Gastrocnemius medialis (tissue), 4 donors: ENCODE measurements at regions not wholly inside any gene's neighbourhood (a gene's known extent, or its start where the extent isn't known, plus 50 kb on each side); places are given as distances from the start of the nearest gene placed in this dataset.
"Not testable (repeated sequence)": the region's sequence is repeated elsewhere in the genome, so short reads cannot be mapped to it uniquely, and the experiment has no call there.

Experiments used
- ATAC-seq, 2 donors: fragments of 150-250 bp; one replicate each; pipeline ENCODE4 v1.9.1; 2016
- DNase-seq, 2 donors: peaks; one replicate each; pipeline ENCODE4 v3.0.0-alpha.2; 2019
- H3K27ac ChIP-seq, 4 donors: fragments of 200-600 bp; sonication (generic); 1 replicate in 1 of 4; 2 replicates in 3 of 4; pipeline ENCODE4 v1.5.1; 2016 to 2018; ENCODE audit warnings: mild to moderate bottlenecking in 2 of 4, moderate library complexity in 1 of 4
- H3K27me3 ChIP-seq, 3 donors: fragments of 200-600 bp; sonication (generic) in 2 of 3; 1 replicate in 1 of 3; 2 replicates in 2 of 3; pipeline versions ENCODE4 v1.5.1 to v1.6.0; 2016 to 2019; ENCODE audit warnings: mild to moderate bottlenecking in 1 of 3, moderate library complexity in 1 of 3
- H3K36me3 ChIP-seq, 2 donors: fragments of 200-600 bp; sonication (generic) in 1 of 2; one replicate each; pipeline ENCODE4 v1.5.1; 2017 to 2018
- H3K4me1 ChIP-seq, 2 donors: fragments of 200-600 bp; sonication (generic) in 1 of 2; one replicate each; pipeline ENCODE4 v1.5.1; 2016 to 2017; ENCODE audit warnings: mild to moderate bottlenecking in 2 of 2
- H3K4me3 ChIP-seq, 4 donors: fragments of 200-600 bp; sonication (generic) in 3 of 4; 1 replicate in 1 of 4; 2 replicates in 3 of 4; pipeline ENCODE4 v1.5.1; 2016 to 2019; ENCODE audit warnings: mild to moderate bottlenecking in 2 of 4
- H3K9me3 ChIP-seq, 3 donors: fragments of 200-600 bp; sonication (generic) in 2 of 3; 1 replicate in 1 of 3; 2 replicates in 2 of 3; pipeline ENCODE4 v1.5.1; 2016 to 2019
- POLR2A ChIP-seq, 2 donors: fragments of 450-650 bp; IDR thresholded peaks; one replicate each; pipeline ENCODE4 v1.6.1; 2017; ENCODE audit warnings: antibody characterized with exemption in 2 of 2, mild to moderate bottlenecking in 2 of 2, moderate library complexity in 2 of 2
- in situ Hi-C, 4 donors: fragments of 200-750 bp; cut with MboI; loops; one replicate each; pipeline versions ENCODE4 v1.15.0 to v1.8.0; 2017; ENCODE audit warnings: low sequenced_read_pairs in 4 of 4
- intact Hi-C: fragments of 100-400 bp; cut with DNase I; formaldehyde crosslinking; loops from one replicate; pipeline ENCODE4 v1.15.1; 2023; ENCODE audit warnings: low total_unique reads
- TF ChIP-seq, protein P1 (sequence below), 5 experiments: fragments of 450-650 bp in 3 of 5; fragments of 200-600 bp in 2 of 5; sonication (generic) in 2 of 5; IDR thresholded peaks in 4 of 5; conservative IDR thresholded peaks in 1 of 5; 1 replicate in 4 of 5; 2 replicates in 1 of 5; pipeline ENCODE4 v1.5.1; 2016 to 2019; ENCODE audit warnings: antibody characterized with exemption in 5 of 5, mild to moderate bottlenecking in 3 of 5, moderate library complexity in 3 of 5

DNA sequence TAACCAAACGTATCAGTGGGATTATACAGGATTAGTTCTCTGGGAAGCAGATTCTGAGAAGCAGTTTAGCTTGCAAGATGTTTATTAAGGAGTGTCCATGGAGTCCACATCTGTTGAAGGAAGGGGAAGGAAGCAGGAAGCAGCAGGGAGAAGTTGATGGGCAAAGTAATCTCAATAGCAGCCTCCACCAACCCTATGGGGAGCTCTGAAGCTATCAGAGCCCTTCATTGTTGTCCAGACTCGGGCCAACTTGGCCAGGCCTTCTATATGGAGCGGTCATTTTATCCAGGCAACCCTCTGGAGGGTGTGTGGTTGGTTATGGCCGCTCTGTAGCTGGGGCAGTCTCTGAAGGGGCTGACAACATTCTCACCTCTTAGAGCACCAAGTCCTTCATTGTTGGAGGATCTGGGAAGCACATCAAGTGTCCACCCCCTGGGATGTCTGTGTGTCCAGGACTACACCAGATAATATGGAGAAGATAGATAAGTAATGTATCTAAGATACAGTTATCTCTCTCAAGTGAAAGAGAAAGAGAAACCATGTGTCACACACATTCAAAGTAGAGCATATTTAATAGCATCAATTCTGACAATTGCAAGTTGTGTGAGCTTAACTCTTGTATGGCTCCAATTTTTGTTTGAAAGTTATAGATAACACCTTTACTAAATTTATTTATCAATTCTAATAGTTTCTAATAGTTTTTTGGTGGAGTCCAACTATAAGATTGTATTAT is 101.7 kb upstream of the TRIM77 start:
- Histone ChIP-seq H3K27me3 (no peaks in the 10 kb centered on the region), H3K27ac (no peak overlapping the region), H3K4me3 (no peak overlapping the region), H3K4me1 (no peaks in the 10 kb centered on the region), H3K9me3 (no peaks in the 10 kb centered on the region), H3K36me3 (no peaks in the 10 kb centered on the region)
- in situ Hi-C loops, result loop anchor here in 1 of 4 donors (25.0 kb wide), 1 partner anchor 521 kb away; no protein-coding TSS in a partner anchor
- ATAC-seq, result no peak
- DNase-seq, result no peak
- no peak for TF ChIP-seq POLR2A (IDR thresholded peaks at IDR 0.05)
- TF ChIP-seq, protein P1, sequence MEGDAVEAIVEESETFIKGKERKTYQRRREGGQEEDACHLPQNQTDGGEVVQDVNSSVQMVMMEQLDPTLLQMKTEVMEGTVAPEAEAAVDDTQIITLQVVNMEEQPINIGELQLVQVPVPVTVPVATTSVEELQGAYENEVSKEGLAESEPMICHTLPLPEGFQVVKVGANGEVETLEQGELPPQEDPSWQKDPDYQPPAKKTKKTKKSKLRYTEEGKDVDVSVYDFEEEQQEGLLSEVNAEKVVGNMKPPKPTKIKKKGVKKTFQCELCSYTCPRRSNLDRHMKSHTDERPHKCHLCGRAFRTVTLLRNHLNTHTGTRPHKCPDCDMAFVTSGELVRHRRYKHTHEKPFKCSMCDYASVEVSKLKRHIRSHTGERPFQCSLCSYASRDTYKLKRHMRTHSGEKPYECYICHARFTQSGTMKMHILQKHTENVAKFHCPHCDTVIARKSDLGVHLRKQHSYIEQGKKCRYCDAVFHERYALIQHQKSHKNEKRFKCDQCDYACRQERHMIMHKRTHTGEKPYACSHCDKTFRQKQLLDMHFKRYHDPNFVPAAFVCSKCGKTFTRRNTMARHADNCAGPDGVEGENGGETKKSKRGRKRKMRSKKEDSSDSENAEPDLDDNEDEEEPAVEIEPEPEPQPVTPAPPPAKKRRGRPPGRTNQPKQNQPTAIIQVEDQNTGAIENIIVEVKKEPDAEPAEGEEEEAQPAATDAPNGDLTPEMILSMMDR (IDR thresholded peaks at IDR 0.05 in 4 of 5, conservative IDR thresholded peaks at IDR 0.05 in 1 of 5), result no peak
- intact Hi-C loops, result no loop called here

DNA sequence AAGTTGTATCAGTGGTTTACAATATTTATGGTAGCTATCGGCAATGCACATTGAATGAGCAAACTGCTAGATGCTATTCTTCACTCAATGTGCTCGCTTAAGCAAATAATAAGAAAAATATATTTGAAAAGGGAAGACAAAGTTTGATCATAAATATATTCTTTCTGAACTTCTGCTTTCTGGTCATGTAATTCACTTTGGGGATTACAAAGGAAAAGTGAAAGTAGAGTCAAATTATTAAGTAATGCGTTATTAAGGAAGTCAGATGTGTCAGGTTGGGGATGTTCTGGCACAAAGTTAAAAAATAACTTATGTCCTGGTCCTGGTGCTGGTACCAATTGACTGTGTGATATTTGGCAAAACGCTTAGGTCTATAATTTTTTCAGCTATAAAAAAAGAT is 98.0 kb upstream of the TRIM77 start:
- H3K27ac ChIP-seq, result no peak overlapping the region
- no peaks in the 10 kb centered on the region for H3K36me3 ChIP-seq

DNA sequence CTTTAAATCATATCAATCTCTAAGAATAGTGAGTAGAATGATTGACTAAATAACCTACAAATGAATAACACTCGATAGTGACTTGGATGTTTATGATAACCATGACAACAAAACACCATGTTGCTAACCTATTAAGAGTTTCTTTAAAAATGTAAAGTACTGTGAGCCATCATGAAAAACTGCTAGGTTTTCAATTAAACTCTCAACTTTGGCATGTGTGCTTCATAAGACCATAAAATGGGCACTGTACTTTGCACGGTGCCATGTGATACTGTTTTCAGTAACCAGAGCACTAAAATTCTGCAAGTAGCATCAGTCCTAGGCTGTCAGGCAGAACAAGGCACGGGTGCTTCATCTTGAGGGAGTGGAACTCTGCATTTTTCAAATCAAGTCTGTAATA is 96.2 kb upstream of the TRIM77 start:
- Histone ChIP-seq H3K27me3 (no peaks in the 10 kb centered on the region), H3K36me3 (no peaks in the 10 kb centered on the region), H3K9me3 (no peaks in the 10 kb centered on the region), H3K4me1 (no peaks in the 10 kb centered on the region), H3K4me3 (no peak overlapping the region), H3K27ac (no peak overlapping the region)
- no peak for TF ChIP-seq POLR2A (IDR thresholded peaks at IDR 0.05)
- TF ChIP-seq, protein P1 (IDR thresholded peaks at IDR 0.05 in 4 of 5, conservative IDR thresholded peaks at IDR 0.05 in 1 of 5), result no peak
- ATAC-seq (no peak), DNase-seq (no peak)
- intact Hi-C loops, result loop anchor here (5.0 to 10.0 kb wide), 2 partner anchors 279 to 517 kb away; no protein-coding TSS in a partner anchor
- in situ Hi-C loops, result loop anchor here in 1 of 4 donors (25.0 kb wide), 1 partner anchor 527 kb away; no protein-coding TSS in a partner anchor

More for the DNA sequence above, 98.0 kb upstream of the TRIM77 start:
- intact Hi-C loops (loop anchor here (5.0 to 10.0 kb wide), 2 partner anchors 277 to 515 kb away; no protein-coding TSS in a partner anchor), in situ Hi-C loops (loop anchor here in 1 of 4 donors (25.0 kb wide), 1 partner anchor 525 kb away; no protein-coding TSS in a partner anchor)
- Histone ChIP-seq H3K9me3 (no peaks in the 10 kb centered on the region), H3K4me3 (no peak overlapping the region), H3K4me1 (no peaks in the 10 kb centered on the region), H3K27me3 (no peaks in the 10 kb centered on the region)
- no peak for ATAC-seq
- no peak for TF ChIP-seq POLR2A (IDR thresholded peaks at IDR 0.05)
- TF ChIP-seq, protein P1 (IDR thresholded peaks at IDR 0.05 in 4 of 5, conservative IDR thresholded peaks at IDR 0.05 in 1 of 5), result no peak
- no peak for DNase-seq

DNA sequence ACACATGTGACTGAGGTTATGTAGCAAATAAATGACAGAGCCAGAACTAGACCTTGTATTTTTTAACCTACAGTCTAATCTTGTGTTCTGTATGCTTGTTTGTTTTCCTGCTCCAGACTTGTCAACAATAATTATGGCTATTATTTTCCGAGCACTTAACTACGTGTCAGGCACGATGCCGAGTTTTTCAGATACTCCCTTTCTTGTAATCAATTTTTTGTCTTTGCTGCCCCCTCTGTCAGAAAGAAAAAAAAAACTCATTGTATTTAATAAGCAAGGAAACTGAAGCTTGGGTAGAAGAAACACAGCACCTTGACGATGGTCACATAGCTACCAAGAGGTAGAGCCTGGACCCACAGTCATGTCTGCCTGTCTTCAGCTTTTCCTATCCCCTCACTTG is 95.7 kb upstream of the TRIM77 start:
- DNase-seq, H3K36me3 ChIP-seq, ATAC-seq, H3K27ac ChIP-seq, H3K9me3 ChIP-seq, H3K4me3 ChIP-seq, H3K4me1 ChIP-seq, H3K27me3 ChIP-seq: not testable (repeated sequence)
- in situ Hi-C loops (loop anchor here in 1 of 4 donors (25.0 kb wide), 1 partner anchor 527 kb away; no protein-coding TSS in a partner anchor), intact Hi-C loops (loop anchor here (5.0 to 10.0 kb wide), 2 partner anchors 280 to 517 kb away; no protein-coding TSS in a partner anchor)

DNA sequence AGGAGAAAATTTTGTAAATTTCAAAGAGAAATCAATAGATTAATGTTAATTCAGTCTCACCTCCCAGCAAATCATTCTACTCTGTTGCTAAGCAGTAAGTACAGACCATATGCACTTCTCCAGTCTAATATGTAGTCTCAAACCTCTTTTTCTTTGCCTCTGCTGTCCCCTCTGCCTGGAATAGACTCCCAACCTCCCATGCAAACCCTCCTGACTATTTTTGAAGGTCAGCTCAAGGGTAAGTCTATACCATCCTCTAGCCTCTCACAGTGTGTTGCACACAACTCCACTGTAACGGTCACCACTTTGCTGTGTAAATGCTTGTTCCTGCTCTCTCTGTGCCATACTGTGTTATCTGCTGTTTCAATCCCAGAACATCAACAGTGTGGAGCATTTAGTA is 94.5 kb upstream of the TRIM77 start:
- not testable (repeated sequence) for H3K27me3 ChIP-seq, H3K27ac ChIP-seq, H3K4me1 ChIP-seq, ATAC-seq, H3K4me3 ChIP-seq, DNase-seq, H3K9me3 ChIP-seq, H3K36me3 ChIP-seq
- intact Hi-C loops, result loop anchor here (10.0 kb wide), 1 partner anchor 281 kb away; no protein-coding TSS in a partner anchor
- in situ Hi-C loops, result loop anchor here in 1 of 4 donors (25.0 kb wide), 1 partner anchor 528 kb away; no protein-coding TSS in a partner anchor

DNA sequence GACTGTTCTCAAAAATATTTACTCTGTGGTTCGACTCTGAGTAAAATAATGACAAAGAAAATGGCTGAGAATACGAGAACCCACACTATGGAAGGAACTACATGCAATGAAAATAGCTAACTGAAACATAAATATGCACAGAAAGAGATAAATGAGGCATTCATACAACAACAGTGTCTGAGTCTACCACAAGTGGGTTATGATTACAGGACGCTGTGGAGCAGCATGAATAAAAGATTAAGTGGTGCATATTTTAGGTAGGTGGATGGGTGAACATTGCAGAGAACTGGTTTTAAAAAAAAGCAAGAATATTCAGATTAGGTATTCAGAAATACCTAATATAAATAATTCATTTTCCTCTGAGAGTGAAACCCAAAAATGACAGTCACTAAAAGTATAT is 93.9 kb upstream of the TRIM77 start:
- H3K9me3 ChIP-seq, ATAC-seq, H3K36me3 ChIP-seq, H3K27me3 ChIP-seq, H3K27ac ChIP-seq, DNase-seq, H3K4me1 ChIP-seq, H3K4me3 ChIP-seq: not testable (repeated sequence)
- in situ Hi-C loops (loop anchor here in 1 of 4 donors (25.0 kb wide), 1 partner anchor 529 kb away; no protein-coding TSS in a partner anchor), intact Hi-C loops (loop anchor here (10.0 kb wide), 1 partner anchor 281 kb away; no protein-coding TSS in a partner anchor)
